ENCODE measurements at regions not wholly inside any gene's neighbourhood (a gene's known extent, or its start where the extent isn't known, plus 50 kb on each side); places are given as distances from the start of the nearest gene placed in this dataset.
"Not testable (repeated sequence)": the region's sequence is repeated elsewhere in the genome, so short reads cannot be mapped to it uniquely, and the experiment has no call there.

GRCh38 chr21:9724542-9724941 lies 796.8 kb upstream of the TPTE start:
- H3K9me3 ChIP-seq (ENCODE audit: low read length); DNase-seq; H3K27me3 ChIP-seq (ENCODE audit: insufficient read depth, low read length, poor library complexity, severe bottlenecking); CTCF ChIA-PET; H3K4me1 Mint-ChIP-seq; H3K27me3 Mint-ChIP-seq; H3K36me3 ChIP-seq (ENCODE audit: insufficient read depth, low read length); H3K36me3 Mint-ChIP-seq; POLR2A ChIA-PET; H3K4me1 ChIP-seq (ENCODE audit: insufficient read depth, low read length); H3K27ac ChIP-seq (ENCODE audit: low read depth, low read length); H3K4me3 ChIP-seq (ENCODE audit: low read length); H3K4me3 Mint-ChIP-seq; H3K27ac Mint-ChIP-seq: not testable (repeated sequence)
- H3K9me3 Mint-ChIP-seq: peaks cover 22 to 37% (median 24%) of the 10 kb centered on the region in 5 donors

DNA sequence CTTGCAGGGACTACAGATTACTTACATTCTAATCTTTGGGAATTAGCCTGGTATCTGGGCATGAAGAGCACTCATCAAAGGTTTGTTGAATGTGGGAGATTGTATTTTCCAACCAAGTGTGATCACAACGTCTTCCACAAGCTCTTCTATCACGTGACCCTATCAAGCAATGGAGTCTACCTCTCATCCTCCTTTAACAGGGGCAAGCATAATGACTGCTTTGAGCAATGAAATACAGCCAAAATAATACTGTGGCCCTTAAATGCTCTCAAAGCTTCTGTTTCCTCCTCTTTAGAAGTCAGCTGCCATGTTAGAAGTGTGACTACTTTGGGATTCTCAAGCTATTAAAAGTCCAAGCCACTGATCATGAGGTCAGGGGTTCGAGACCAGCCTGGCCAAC lies 794.2 kb upstream of the TPTE start:
- H3K9me3 ChIP-seq (ENCODE audit: low read length); H3K36me3 Mint-ChIP-seq; H3K27ac Mint-ChIP-seq; H3K27me3 ChIP-seq (ENCODE audit: insufficient read depth, low read length, poor library complexity, severe bottlenecking); H3K4me1 ChIP-seq (ENCODE audit: insufficient read depth, low read length); POLR2A ChIA-PET; DNase-seq; H3K27me3 Mint-ChIP-seq; H3K4me3 ChIP-seq (ENCODE audit: low read length); H3K4me1 Mint-ChIP-seq; H3K36me3 ChIP-seq (ENCODE audit: insufficient read depth, low read length); H3K4me3 Mint-ChIP-seq; H3K27ac ChIP-seq (ENCODE audit: low read depth, low read length); CTCF ChIA-PET: not testable (repeated sequence)
- peaks cover 21 to 34% (median 23%) of the 10 kb centered on the region in 5 donors for H3K9me3 Mint-ChIP-seq

GRCh38 chr21:9728219-9728992 lies 793.0 kb upstream of the TPTE start:
- H3K4me3 ChIP-seq (ENCODE audit: low read length); H3K27me3 Mint-ChIP-seq; H3K36me3 Mint-ChIP-seq; H3K4me1 ChIP-seq (ENCODE audit: insufficient read depth, low read length); H3K9me3 ChIP-seq (ENCODE audit: low read length); H3K4me3 Mint-ChIP-seq; H3K36me3 ChIP-seq (ENCODE audit: insufficient read depth, low read length); H3K27ac ChIP-seq (ENCODE audit: low read depth, low read length); POLR2A ChIA-PET; H3K27me3 ChIP-seq (ENCODE audit: insufficient read depth, low read length, poor library complexity, severe bottlenecking); CTCF ChIA-PET; DNase-seq; H3K27ac Mint-ChIP-seq; H3K4me1 Mint-ChIP-seq: not testable (repeated sequence)
- H3K9me3 Mint-ChIP-seq: peaks cover 21 to 34% (median 23%) of the 10 kb centered on the region in 5 donors

DNA sequence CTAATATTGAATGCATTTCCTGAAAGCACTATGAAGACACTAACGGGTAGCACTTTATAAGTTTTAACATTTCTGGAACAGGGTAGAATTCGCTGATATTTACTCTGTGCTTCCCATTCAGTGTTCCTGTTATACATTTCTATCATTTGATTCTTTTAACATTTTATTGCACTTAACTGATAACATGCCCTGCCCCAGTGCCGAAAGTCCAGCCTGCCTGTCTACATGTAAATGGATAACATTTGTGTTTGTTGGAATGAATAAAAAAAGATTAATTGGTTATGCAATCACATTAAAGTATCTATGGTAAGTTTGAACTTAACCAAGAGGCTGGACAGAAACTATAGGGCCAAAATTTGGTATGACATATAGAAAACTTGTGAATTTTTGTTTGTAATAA lies 790.5 kb upstream of the TPTE start:
- Histone ChIP-seq H3K4me3 (ENCODE audit: low read length) (no peak overlapping the region), H3K4me1 (ENCODE audit: insufficient read depth, low read length) (no peaks in the 10 kb centered on the region), H3K9me3 (ENCODE audit: low read length) (peaks cover 4% of the 10 kb centered on the region), H3K27ac (ENCODE audit: low read depth, low read length) (no peak overlapping the region), H3K36me3 (ENCODE audit: insufficient read depth, low read length) (no peaks in the 10 kb centered on the region), H3K27me3 (ENCODE audit: insufficient read depth, low read length, poor library complexity, severe bottlenecking) (no peaks in the 10 kb centered on the region)
- Mint-ChIP-seq H3K4me3 (no peak overlapping the region), H3K9me3 (peaks cover 11 to 22% (median 13%) of the 10 kb centered on the region in 5 donors), H3K27ac (no peak overlapping the region), H3K36me3 (no peaks in the 10 kb centered on the region), H3K27me3 (no peaks in the 10 kb centered on the region), H3K4me1 (no peaks in the 10 kb centered on the region)
- POLR2A ChIA-PET: no interaction called here
- CTCF ChIA-PET: no interaction called here
- DNase-seq: no peak

DNA sequence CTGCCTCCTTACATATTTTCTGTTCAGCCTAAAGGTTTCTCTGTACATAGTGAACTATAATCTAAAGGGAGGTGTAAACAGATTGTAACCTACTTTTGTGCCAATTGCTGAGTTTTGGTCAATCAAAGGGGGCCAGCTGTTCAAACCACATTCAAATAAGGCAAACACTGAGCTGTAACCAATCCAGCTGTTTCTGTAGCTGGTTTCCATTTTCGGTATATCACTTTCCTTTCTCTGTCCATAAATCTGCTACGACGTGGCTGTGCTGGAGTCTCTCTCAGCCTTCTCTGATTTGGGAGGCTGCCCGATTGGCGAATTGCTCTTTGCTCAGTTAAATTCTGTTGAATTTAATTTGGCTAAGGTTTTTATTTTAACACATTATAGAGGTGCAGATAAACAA lies 790.1 kb upstream of the TPTE start:
- H3K27me3 Mint-ChIP-seq; H3K9me3 ChIP-seq (ENCODE audit: low read length); H3K27me3 ChIP-seq (ENCODE audit: insufficient read depth, low read length, poor library complexity, severe bottlenecking); H3K4me1 ChIP-seq (ENCODE audit: insufficient read depth, low read length); H3K36me3 ChIP-seq (ENCODE audit: insufficient read depth, low read length); POLR2A ChIA-PET; CTCF ChIA-PET; H3K36me3 Mint-ChIP-seq; H3K27ac Mint-ChIP-seq; H3K4me1 Mint-ChIP-seq; H3K4me3 Mint-ChIP-seq; DNase-seq; H3K4me3 ChIP-seq (ENCODE audit: low read length); H3K27ac ChIP-seq (ENCODE audit: low read depth, low read length): not testable (repeated sequence)
- peaks cover 10 to 21% (median 12%) of the 10 kb centered on the region in 5 donors for H3K9me3 Mint-ChIP-seq

DNA sequence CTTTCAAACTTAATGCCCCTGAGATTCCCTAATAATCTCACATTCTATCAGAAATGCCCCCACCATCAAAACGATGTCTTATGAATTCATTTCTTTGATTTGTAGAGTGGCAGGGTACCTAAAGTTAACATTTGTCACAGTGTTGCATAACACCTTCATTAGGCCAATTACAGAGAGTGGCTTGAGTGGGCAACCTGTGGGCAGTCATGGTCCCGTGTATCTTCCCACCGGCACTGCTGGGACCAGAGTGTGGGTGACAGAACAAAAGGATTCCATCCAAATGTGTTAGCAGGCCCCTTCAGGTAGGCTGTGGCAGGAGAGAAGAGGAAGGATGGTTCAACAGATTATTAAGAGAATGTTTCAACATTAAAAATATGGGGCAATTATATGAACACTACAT lies 788.8 kb upstream of the TPTE start:
- H3K9me3 ChIP-seq (ENCODE audit: low read length); H3K36me3 Mint-ChIP-seq; H3K27me3 ChIP-seq (ENCODE audit: insufficient read depth, low read length, poor library complexity, severe bottlenecking); DNase-seq; H3K36me3 ChIP-seq (ENCODE audit: insufficient read depth, low read length); H3K27me3 Mint-ChIP-seq; POLR2A ChIA-PET; H3K27ac ChIP-seq (ENCODE audit: low read depth, low read length); H3K4me3 Mint-ChIP-seq; H3K4me3 ChIP-seq (ENCODE audit: low read length); H3K4me1 ChIP-seq (ENCODE audit: insufficient read depth, low read length); H3K4me1 Mint-ChIP-seq; CTCF ChIA-PET; H3K27ac Mint-ChIP-seq: not testable (repeated sequence)
- H3K9me3 Mint-ChIP-seq: peaks cover 4 to 12% (median 7%) of the 10 kb centered on the region in 5 donors

DNA sequence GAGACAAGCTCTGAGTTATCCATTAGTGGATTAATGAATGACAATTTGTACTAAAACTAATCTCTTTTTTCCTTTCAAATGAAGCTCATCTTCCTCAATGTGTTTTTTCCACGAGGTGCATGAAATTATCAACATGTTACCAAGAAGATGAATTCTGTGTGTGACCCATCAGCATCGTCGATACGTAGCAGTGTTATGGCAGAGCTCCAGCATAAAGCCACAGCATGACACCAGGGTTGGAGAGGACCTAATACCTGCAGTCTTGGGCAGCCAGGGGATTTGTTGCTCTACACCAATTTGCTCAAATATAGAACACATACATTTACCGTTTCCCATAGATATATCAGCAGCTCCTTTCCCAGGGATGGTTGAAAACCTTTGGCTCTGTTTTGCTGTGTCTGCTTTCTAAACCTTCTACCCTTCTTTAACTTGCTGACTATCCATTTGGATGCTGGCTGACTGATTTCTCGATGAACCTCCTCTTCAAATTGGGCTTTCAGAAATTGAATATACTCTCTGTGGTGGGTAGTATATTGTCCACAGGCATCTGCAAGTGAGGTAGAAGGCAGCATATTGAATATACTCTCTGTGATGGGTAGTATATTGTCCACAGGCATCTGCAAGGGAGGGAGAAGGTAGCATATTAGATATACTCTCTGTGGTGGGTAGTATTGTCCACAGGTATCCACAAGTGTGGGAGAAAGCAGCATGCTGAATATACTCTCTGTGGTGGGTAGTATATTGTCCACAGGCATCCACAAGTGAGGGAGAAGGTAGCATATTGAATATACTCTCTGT lies 787.4 kb upstream of the TPTE start:
- H3K4me3 ChIP-seq (ENCODE audit: low read length); H3K9me3 ChIP-seq (ENCODE audit: low read length); CTCF ChIA-PET; H3K4me3 Mint-ChIP-seq; DNase-seq; H3K4me1 Mint-ChIP-seq; H3K27ac ChIP-seq (ENCODE audit: low read depth, low read length); H3K27me3 Mint-ChIP-seq; H3K4me1 ChIP-seq (ENCODE audit: insufficient read depth, low read length); H3K27ac Mint-ChIP-seq; H3K36me3 ChIP-seq (ENCODE audit: insufficient read depth, low read length); H3K27me3 ChIP-seq (ENCODE audit: insufficient read depth, low read length, poor library complexity, severe bottlenecking); H3K36me3 Mint-ChIP-seq; POLR2A ChIA-PET: not testable (repeated sequence)
- peaks cover 0 to 18% (median under 1%) of the 10 kb centered on the region in 5 donors for H3K9me3 Mint-ChIP-seq

DNA sequence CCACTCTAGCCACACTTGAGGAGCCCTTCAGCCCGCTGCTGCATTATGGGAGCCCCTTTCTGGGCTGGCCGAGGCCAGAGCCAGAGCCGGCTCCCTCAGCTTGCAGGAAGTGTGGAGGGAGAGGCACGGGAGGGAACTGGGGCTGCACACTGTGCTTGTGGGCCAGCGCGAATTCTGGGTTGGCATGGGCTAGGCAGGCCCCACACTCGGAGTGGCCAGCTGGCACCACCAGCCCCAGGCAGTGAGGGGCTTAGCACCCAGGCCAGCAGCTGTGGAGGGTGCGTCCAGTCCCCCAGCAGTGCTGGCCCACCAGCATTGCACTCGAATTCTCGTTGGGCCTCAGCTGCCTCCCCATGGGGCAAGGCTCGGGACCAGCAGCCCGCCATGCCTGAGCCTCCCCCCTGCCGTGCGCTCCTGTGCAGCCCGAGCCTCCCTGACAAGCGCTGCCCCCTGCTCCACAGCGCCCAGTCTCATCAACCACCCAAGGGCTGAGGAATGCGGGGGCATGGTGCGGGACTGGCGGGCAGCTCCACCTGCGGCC lies 785.9 kb upstream of the TPTE start:
- POLR2A ChIA-PET: no interaction called here
- Histone ChIP-seq H3K36me3 (ENCODE audit: insufficient read depth, low read length) (no peaks in the 10 kb centered on the region), H3K27ac (ENCODE audit: low read depth, low read length) (no peak overlapping the region), H3K4me3 (ENCODE audit: low read length) (no peak overlapping the region), H3K27me3 (ENCODE audit: insufficient read depth, low read length, poor library complexity, severe bottlenecking) (no peaks in the 10 kb centered on the region), H3K4me1 (ENCODE audit: insufficient read depth, low read length) (no peaks in the 10 kb centered on the region), H3K9me3 (ENCODE audit: low read length) (peaks cover 4% of the 10 kb centered on the region)
- Mint-ChIP-seq H3K36me3 (peaks cover 0 to 1% (median 0%) of the 10 kb centered on the region in 3 donors), H3K9me3 (peaks cover 8 to 22% (median 12%) of the 10 kb centered on the region in 5 donors), H3K4me1 (no peaks in the 10 kb centered on the region), H3K4me3 (no peak overlapping the region), H3K27ac (no peak overlapping the region), H3K27me3 (no peaks in the 10 kb centered on the region)
- no peak for DNase-seq
- CTCF ChIA-PET: no interaction called here
